Thoracic aorta (tissue), 2 donors: ENCODE measurements at regions not wholly inside any gene's neighbourhood (a gene's known extent, or its start where the extent isn't known, plus 50 kb on each side); places are given as distances from the start of the nearest gene placed in this dataset.

Experiments
- ATAC-seq: fragments of 150-250 bp; one replicate; pipeline ENCODE4 v1.8.0; 2017; ENCODE audit warnings: low read depth; ENCODE audit not compliant: insufficient number of reproducible peaks, low FRiP score
- DNase-seq: peaks from one replicate; pipeline ENCODE4 v3.0.0-alpha.2; 2020; ENCODE audit warnings: low spot score
- H3K27ac ChIP-seq, 2 donors: fragments of 200-600 bp; sonication (generic); 1 replicate in 1 of 2; 2 replicates in 1 of 2; pipeline ENCODE4 v1.5.1; 2016; ENCODE audit warnings: mild to moderate bottlenecking in 2 of 2, moderate library complexity in 2 of 2
- H3K27me3 ChIP-seq: fragments of 200-600 bp; sonication (generic); replicated peaks from 2 replicates; pipeline ENCODE4 v1.6.0; 2016; ENCODE audit warnings: mild to moderate bottlenecking; ENCODE audit not compliant: insufficient read depth
- H3K36me3 ChIP-seq: fragments of 200-600 bp; sonication (generic); one replicate; pipeline ENCODE4 v1.5.1; 2016
- H3K4me1 ChIP-seq, 2 donors: fragments of 200-600 bp; sonication (generic); 1 replicate in 1 of 2; 2 replicates in 1 of 2; pipeline versions ENCODE4 v1.5.1 to v1.6.0; 2016; ENCODE audit warnings: low read depth in 2 of 2, mild to moderate bottlenecking in 1 of 2; ENCODE audit not compliant: control insufficient read depth in 1 of 2
- H3K4me3 ChIP-seq: fragments of 200-600 bp; sonication (generic); 2 replicates; pipeline ENCODE4 v1.5.1; 2016; ENCODE audit warnings: mild to moderate bottlenecking
- H3K9me3 ChIP-seq: fragments of 200-600 bp; sonication (generic); 2 replicates; pipeline ENCODE4 v1.5.1; 2016
- TF ChIP-seq, protein P1 (sequence below): fragments of 200-600 bp; sonication (generic); IDR thresholded peaks from one replicate; pipeline ENCODE4 v1.5.1; 2019; ENCODE audit warnings: antibody characterized with exemption

DNA sequence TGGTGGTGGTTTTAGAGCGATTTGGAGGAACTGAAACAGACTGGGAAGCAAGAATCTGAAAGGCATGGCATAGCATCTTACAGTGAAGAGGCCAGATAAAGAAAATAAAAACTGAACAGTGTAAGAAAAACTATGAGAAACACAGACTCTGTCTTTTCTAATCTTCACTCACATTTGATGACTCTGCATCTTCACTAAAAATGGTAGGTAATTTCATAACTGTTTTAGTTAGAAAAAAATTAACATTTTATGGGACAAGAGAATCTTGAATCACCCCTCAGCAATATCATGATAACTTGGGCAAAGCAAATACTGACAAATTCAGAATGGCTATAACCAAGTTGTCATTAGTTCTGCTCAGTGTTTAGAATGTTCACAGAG lies 812.6 kb downstream of the MCTP2 start:
- no peak for ATAC-seq
- Histone ChIP-seq H3K4me3 (no peak overlapping the region), H3K9me3 (peaks cover 8% of the 10 kb centered on the region), H3K36me3 (no peaks in the 10 kb centered on the region), H3K4me1 (no peaks in the 10 kb centered on the region), H3K27ac (no peak overlapping the region), H3K27me3 (no peaks in the 10 kb centered on the region)
- TF ChIP-seq, protein P1, sequence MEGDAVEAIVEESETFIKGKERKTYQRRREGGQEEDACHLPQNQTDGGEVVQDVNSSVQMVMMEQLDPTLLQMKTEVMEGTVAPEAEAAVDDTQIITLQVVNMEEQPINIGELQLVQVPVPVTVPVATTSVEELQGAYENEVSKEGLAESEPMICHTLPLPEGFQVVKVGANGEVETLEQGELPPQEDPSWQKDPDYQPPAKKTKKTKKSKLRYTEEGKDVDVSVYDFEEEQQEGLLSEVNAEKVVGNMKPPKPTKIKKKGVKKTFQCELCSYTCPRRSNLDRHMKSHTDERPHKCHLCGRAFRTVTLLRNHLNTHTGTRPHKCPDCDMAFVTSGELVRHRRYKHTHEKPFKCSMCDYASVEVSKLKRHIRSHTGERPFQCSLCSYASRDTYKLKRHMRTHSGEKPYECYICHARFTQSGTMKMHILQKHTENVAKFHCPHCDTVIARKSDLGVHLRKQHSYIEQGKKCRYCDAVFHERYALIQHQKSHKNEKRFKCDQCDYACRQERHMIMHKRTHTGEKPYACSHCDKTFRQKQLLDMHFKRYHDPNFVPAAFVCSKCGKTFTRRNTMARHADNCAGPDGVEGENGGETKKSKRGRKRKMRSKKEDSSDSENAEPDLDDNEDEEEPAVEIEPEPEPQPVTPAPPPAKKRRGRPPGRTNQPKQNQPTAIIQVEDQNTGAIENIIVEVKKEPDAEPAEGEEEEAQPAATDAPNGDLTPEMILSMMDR = no peak
- no peak for DNase-seq

DNA sequence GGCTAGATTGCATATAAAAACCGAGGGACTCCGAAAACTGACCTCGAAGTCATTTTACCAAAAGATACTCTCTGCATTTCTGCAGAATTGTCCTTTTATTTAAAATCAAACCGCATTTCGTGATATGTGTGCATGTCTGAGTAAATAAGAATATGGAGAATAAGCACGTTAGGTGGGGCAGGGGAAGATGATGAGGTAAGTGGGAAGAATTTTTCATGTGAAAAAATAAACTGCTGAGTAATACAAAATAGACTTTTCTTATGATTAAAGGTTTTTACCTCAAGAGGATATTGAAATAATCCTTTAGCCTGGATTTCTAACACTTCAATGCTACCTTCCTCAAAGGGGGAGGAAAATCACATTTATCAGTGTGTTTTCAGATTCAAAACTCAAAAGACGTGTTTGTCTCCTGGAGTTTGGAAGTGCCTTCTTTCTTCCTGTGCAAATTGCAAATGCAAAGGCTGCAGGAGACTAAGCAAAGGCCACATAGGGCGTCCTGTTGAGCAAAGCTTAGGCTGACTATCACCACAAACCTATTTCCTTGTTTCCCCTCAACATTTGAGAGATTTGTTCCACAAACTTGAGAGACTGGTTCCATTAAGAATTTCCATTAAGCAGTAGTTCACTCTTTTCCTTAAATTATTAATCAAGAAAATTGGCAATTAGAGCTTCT lies 813.5 kb downstream of the MCTP2 start:
- Histone ChIP-seq H3K4me1 (no peaks in the 10 kb centered on the region), H3K36me3 (no peaks in the 10 kb centered on the region), H3K9me3 (peaks cover 8% of the 10 kb centered on the region), H3K27ac (no peak overlapping the region), H3K4me3 (no peak overlapping the region), H3K27me3 (no peaks in the 10 kb centered on the region)
- TF ChIP-seq, protein P1 = no peak
- ATAC-seq = no peak
- DNase-seq = no peak

DNA sequence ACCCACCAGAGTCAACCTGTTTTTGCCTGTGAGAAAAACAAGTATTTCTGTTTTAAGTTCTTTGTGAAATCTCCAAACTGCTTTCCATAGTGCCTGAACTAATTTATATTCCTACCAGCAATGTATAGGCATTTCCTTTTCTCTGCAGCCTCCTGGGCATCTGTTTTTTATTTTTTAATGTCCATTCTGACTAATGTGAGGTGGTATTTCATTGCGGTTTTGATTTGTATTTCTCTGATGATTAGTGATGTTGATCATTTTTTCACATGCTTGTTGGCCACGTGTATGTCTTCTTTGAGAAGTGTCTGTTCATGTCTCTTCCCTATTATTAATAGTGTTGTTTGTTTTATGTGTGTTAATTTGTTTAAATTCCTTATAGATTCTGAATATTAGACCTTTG lies 820.5 kb downstream of the MCTP2 start:
- ATAC-seq (no peak), DNase-seq (no peak)
- Histone ChIP-seq H3K9me3 (peaks cover 16% of the 10 kb centered on the region), H3K4me1 (no peaks in the 10 kb centered on the region), H3K27me3 (no peaks in the 10 kb centered on the region), H3K4me3 (no peak overlapping the region), H3K36me3 (no peaks in the 10 kb centered on the region), H3K27ac (no peak overlapping the region)
- TF ChIP-seq, protein P1 = no peak

DNA sequence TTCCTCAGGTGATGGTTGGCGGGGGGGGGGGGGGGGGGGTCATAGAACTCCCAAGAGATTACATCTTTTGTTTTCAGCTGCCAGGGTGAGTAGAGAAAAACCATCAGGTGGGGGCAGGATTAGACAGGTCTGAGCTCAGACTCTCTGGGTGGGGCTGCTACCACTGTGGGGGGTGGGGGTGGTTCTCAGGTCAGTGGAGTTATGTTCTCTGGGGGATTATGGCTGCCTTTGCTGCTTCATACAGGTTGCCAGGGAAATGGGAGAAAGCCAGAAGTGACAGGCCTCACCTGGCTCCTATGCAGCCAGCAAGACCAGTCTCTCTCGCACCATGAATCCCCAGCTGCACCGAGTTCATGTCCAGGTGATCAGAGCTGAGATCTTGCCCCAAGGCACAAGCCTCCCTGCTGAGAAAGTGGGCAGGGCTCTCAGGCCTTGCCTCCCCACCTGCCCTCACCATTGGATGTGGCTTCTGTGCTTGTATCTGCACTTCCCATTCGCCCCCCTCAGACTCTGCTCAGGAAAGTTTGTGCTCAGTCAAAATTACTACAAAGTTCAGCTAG lies 828.1 kb downstream of the MCTP2 start:
- ATAC-seq (no peak), DNase-seq (no peak)
- TF ChIP-seq, protein P1 = no peak
- Histone ChIP-seq H3K4me1 (no peaks in the 10 kb centered on the region), H3K4me3 (no peak overlapping the region), H3K36me3 (no peaks in the 10 kb centered on the region), H3K27ac (no peak overlapping the region), H3K9me3 (peaks cover 12% of the 10 kb centered on the region), H3K27me3 (no peaks in the 10 kb centered on the region)

DNA sequence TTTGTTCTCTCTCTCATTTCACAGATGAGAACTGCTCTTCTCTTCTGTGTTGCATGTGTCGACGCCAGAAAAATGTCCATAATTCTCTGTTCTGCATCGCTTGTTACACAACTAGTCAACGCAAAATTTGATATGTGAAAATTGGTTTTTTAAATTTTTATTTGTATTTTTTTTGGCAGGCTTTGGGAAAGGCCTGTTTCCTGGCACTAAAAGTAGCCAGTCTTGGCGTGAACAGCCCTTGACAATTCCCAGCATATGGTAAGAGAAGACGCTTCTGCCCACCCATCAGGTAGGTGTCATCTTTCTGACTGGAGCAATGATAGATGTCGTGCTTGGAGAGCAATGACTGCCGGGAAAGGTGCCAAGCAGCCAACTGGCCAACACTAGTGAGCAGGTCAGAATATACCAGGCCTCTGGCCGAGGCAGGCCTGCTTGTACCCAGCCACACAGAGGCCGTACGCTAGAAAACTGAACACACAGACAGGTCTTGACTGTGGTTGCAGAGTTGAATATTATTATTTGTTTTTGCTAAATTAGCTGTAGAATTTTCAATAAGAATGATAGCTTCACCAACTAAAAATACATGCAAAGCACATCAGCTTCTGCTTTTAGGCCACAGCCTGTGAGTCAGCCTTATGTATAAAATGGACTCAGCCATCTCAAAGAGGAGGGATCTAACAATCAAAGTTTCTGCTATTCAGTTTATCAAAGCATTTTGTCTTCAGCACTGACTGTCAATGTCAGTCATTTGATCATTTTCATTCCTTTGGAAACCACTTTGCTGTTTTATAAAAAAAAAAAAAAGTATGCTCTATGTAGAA lies 837.5 kb downstream of the MCTP2 start:
- TF ChIP-seq, protein P1 = no peak
- DNase-seq = no peak
- no peak for ATAC-seq
- Histone ChIP-seq H3K9me3 (no peaks in the 10 kb centered on the region), H3K36me3 (no peaks in the 10 kb centered on the region), H3K4me1 (peaks cover 9 to 28% of the 10 kb centered on the region in 2 donors), H3K27me3 (no peaks in the 10 kb centered on the region), H3K4me3 (no peak overlapping the region), H3K27ac (peak overlapping the region; percentile 24 to 51)
